ENCODE measurements at regions not wholly inside any gene's neighbourhood (a gene's known extent, or its start where the extent isn't known, plus 50 kb on each side); places are given as distances from the start of the nearest gene placed in this dataset.

DNA sequence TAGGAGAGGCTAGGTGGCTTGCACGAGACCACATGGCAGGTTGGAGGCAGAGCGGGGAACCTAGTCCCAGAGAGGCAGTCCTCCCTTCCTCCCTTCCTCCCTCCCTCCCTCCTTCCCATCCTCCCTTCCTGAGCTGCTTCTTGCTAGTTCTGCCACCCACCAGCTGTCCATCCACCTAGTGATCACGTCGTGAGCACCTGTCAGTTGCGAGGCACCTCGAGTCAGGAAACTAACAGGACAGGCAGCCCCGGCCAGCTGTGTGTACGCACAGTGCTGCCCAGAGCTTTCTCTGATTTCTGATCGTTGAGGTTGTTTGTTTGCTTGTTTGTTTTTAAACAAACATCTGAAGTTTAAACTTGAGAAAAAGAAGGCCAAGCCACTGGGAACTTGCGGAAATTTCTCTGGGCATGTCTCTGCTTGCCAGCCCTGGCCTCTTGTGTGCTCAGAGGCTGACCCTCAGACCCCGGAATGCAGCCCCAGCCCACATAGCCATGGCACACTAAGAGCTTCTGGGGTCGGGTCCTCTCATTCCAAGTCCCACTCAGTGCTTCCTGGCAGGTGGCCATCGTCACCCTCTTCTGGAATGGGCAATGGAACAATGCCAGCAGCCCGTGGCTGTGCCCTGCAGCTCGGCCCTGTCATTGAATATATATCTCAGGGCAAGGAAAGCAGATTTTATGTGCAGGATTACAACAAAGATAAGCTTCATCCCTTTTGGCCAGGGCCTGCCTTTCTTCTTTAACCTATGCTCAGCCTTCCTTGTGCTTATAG, 174.0 kb downstream of the KATNIP start:
- TF ChIP-seq POLR2A (IDR thresholded peaks at IDR 0.05; ENCODE audit: low read length) = no peak
- TF ChIP-seq GATA1 (IDR thresholded peaks at IDR 0.05; ENCODE audit: low read depth, low read length) = no peak

All from erythroblast (primary cell).